Gastrocnemius medialis (tissue), 4 donors: ENCODE measurements at regions not wholly inside any gene's neighbourhood (a gene's known extent, or its start where the extent isn't known, plus 50 kb on each side); places are given as distances from the start of the nearest gene placed in this dataset.

ENCODE experiments used
- ATAC-seq, 2 donors: fragments of 150-250 bp; one replicate each; pipeline ENCODE4 v1.9.1; 2016
- DNase-seq, 2 donors: peaks; one replicate each; pipeline ENCODE4 v3.0.0-alpha.2; 2019
- H3K27ac ChIP-seq, 4 donors: fragments of 200-600 bp; sonication (generic); 1 replicate in 1 of 4; 2 replicates in 3 of 4; pipeline ENCODE4 v1.5.1; 2016 to 2018; ENCODE audit warnings: mild to moderate bottlenecking in 2 of 4, moderate library complexity in 1 of 4
- H3K27me3 ChIP-seq, 3 donors: fragments of 200-600 bp; sonication (generic) in 2 of 3; 1 replicate in 1 of 3; 2 replicates in 2 of 3; pipeline versions ENCODE4 v1.5.1 to v1.6.0; 2016 to 2019; ENCODE audit warnings: mild to moderate bottlenecking in 1 of 3, moderate library complexity in 1 of 3
- H3K36me3 ChIP-seq, 2 donors: fragments of 200-600 bp; sonication (generic) in 1 of 2; one replicate each; pipeline ENCODE4 v1.5.1; 2017 to 2018
- H3K4me1 ChIP-seq, 2 donors: fragments of 200-600 bp; sonication (generic) in 1 of 2; one replicate each; pipeline ENCODE4 v1.5.1; 2016 to 2017; ENCODE audit warnings: mild to moderate bottlenecking in 2 of 2
- H3K4me3 ChIP-seq, 4 donors: fragments of 200-600 bp; sonication (generic) in 3 of 4; 1 replicate in 1 of 4; 2 replicates in 3 of 4; pipeline ENCODE4 v1.5.1; 2016 to 2019; ENCODE audit warnings: mild to moderate bottlenecking in 2 of 4
- H3K9me3 ChIP-seq, 3 donors: fragments of 200-600 bp; sonication (generic) in 2 of 3; 1 replicate in 1 of 3; 2 replicates in 2 of 3; pipeline ENCODE4 v1.5.1; 2016 to 2019
- POLR2A ChIP-seq, 2 donors: fragments of 450-650 bp; IDR thresholded peaks; one replicate each; pipeline ENCODE4 v1.6.1; 2017; ENCODE audit warnings: antibody characterized with exemption in 2 of 2, mild to moderate bottlenecking in 2 of 2, moderate library complexity in 2 of 2
- in situ Hi-C, 4 donors: fragments of 200-750 bp; cut with MboI; loops; one replicate each; pipeline versions ENCODE4 v1.15.0 to v1.8.0; 2017; ENCODE audit warnings: low sequenced_read_pairs in 4 of 4
- intact Hi-C: fragments of 100-400 bp; cut with DNase I; formaldehyde crosslinking; loops from one replicate; pipeline ENCODE4 v1.15.1; 2023; ENCODE audit warnings: low total_unique reads
- TF ChIP-seq, protein P1 (sequence below), 5 experiments: fragments of 450-650 bp in 3 of 5; fragments of 200-600 bp in 2 of 5; sonication (generic) in 2 of 5; IDR thresholded peaks in 4 of 5; conservative IDR thresholded peaks in 1 of 5; 1 replicate in 4 of 5; 2 replicates in 1 of 5; pipeline ENCODE4 v1.5.1; 2016 to 2019; ENCODE audit warnings: antibody characterized with exemption in 5 of 5, mild to moderate bottlenecking in 3 of 5, moderate library complexity in 3 of 5

DNA sequence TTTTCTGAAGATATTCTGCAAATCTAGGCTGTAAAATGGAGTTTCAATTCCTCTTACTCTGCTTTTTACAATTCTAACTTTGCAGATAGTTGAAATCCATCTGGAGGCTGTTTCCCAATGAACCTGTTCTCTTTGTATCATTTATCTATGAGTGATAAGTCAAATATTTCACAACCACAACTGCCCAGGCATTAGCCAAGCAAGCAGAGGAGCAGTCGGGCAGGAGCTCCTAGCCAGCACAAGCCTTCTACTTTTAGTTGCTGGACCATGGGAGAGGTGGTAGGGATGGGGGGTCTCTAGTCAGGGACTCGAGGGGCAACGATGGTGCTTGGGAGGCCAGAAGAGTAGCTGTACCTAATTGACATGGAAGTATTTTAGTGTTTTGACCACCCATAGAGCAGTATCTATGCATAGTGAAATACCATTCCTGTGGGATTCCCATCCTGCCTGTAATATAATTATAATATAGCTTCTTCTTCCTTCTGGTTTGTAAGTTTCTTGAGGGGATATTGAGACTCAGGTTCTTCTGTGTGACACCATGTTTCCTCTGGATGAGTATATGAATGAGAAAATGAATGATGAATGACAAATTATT, 353.5 kb upstream of the IL12A start:
- no peaks in the 10 kb centered on the region for H3K27me3 ChIP-seq
- H3K27ac ChIP-seq: no peak overlapping the region
- in situ Hi-C loops (no loop called here), intact Hi-C loops (no loop called here)
- no peak for DNase-seq
- no peaks in the 10 kb centered on the region for H3K4me1 ChIP-seq
- TF ChIP-seq POLR2A (IDR thresholded peaks at IDR 0.05): no peak
- TF ChIP-seq, protein P1, sequence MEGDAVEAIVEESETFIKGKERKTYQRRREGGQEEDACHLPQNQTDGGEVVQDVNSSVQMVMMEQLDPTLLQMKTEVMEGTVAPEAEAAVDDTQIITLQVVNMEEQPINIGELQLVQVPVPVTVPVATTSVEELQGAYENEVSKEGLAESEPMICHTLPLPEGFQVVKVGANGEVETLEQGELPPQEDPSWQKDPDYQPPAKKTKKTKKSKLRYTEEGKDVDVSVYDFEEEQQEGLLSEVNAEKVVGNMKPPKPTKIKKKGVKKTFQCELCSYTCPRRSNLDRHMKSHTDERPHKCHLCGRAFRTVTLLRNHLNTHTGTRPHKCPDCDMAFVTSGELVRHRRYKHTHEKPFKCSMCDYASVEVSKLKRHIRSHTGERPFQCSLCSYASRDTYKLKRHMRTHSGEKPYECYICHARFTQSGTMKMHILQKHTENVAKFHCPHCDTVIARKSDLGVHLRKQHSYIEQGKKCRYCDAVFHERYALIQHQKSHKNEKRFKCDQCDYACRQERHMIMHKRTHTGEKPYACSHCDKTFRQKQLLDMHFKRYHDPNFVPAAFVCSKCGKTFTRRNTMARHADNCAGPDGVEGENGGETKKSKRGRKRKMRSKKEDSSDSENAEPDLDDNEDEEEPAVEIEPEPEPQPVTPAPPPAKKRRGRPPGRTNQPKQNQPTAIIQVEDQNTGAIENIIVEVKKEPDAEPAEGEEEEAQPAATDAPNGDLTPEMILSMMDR (IDR thresholded peaks at IDR 0.05 in 4 of 5, conservative IDR thresholded peaks at IDR 0.05 in 1 of 5): no peak
- H3K9me3 ChIP-seq: no peaks in the 10 kb centered on the region
- H3K4me3 ChIP-seq: no peak overlapping the region
- no peak for ATAC-seq
- H3K36me3 ChIP-seq: no peaks in the 10 kb centered on the region

DNA sequence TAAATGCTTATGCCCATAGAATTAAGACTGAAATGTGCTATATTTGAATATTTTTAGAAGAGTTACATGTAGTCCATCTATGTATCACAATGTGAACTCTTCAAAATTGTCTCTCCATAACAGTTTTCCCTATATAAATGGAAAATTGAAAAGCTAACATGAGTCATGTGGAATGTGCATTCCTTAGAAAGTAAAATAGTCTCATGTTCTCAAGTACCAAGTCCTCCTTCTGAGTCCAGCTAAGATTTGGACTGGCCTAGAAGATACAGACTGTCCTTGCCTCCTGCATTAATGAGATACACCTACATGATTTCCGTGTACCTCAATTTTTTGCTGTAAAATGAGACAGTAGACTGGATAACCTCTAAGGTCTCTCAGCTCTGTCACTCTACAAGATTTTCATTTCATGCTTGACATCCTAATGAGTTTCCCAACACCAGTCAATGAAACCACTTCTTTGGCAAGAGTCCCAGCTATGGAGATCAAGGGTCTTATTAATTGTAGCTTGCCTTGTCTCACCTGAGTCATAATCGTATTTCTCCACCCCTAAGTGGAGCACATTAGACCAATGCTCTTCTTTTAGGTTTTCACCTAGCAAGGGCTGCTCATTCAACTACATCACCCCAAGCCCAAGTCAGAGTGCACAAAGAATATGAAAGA, 350.6 kb upstream of the IL12A start:
- Histone ChIP-seq H3K27ac (no peak overlapping the region), H3K4me1 (no peaks in the 10 kb centered on the region), H3K4me3 (no peak overlapping the region), H3K27me3 (no peaks in the 10 kb centered on the region), H3K36me3 (no peaks in the 10 kb centered on the region), H3K9me3 (no peaks in the 10 kb centered on the region)
- no peak for TF ChIP-seq POLR2A (IDR thresholded peaks at IDR 0.05)
- TF ChIP-seq, protein P1 (IDR thresholded peaks at IDR 0.05 in 4 of 5, conservative IDR thresholded peaks at IDR 0.05 in 1 of 5): no peak
- DNase-seq (no peak), ATAC-seq (no peak)
- in situ Hi-C loops: no loop called here
- intact Hi-C loops: no loop called here

DNA sequence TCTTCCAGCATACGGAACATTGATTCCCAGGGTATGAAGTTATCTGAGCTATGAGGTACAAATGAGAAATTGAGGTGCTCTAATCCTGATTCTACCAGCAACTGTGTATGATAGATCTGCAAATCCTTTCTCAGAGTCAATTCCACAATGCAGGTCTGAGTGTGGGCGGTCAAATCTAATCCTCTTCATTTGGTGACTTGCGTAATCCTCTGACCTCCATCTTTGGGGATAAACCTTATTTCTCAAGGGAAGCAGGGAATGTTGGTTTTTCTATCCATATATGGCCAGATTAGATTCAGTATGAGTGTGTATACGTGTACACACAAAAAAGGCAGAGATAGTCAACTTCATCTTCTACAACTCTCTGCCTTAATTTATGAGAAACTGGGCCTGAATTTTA, 348.4 kb upstream of the IL12A start:
- intact Hi-C loops (no loop called here), in situ Hi-C loops (no loop called here)
- no peaks in the 10 kb centered on the region for H3K9me3 ChIP-seq
- DNase-seq (no peak), ATAC-seq (no peak)
- TF ChIP-seq, protein P1 (IDR thresholded peaks at IDR 0.05 in 4 of 5, conservative IDR thresholded peaks at IDR 0.05 in 1 of 5): no peak
- no peak for TF ChIP-seq POLR2A (IDR thresholded peaks at IDR 0.05)
- H3K4me1 ChIP-seq: no peaks in the 10 kb centered on the region
- no peak overlapping the region for H3K4me3 ChIP-seq
- no peak overlapping the region for H3K27ac ChIP-seq
- H3K36me3 ChIP-seq: no peaks in the 10 kb centered on the region
- no peaks in the 10 kb centered on the region for H3K27me3 ChIP-seq

DNA sequence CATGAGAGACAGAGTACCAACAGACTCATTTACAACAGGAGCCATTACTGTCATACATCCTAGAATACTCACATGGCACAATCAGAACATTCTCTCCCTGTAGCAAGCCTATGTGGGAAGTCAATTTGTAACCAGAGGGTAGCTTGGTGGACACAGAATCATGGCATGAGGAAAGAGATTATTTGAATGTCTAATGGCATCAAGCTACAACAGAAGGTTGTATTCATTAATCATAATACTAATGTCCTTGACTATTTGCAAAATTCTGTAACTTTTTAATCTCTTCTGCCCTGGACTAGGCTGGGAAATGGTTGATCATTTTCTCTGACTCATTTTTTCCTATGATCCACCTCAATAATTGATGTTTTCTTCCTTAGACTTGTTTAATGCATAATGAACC, 345.2 kb upstream of the IL12A start:
- in situ Hi-C loops (no loop called here), intact Hi-C loops (no loop called here)
- ATAC-seq (no peak), DNase-seq (no peak)
- Histone ChIP-seq H3K27ac (no peak overlapping the region), H3K4me1 (no peaks in the 10 kb centered on the region), H3K27me3 (no peaks in the 10 kb centered on the region), H3K36me3 (no peaks in the 10 kb centered on the region), H3K4me3 (no peak overlapping the region), H3K9me3 (no peaks in the 10 kb centered on the region)
- TF ChIP-seq, protein P1 (IDR thresholded peaks at IDR 0.05 in 4 of 5, conservative IDR thresholded peaks at IDR 0.05 in 1 of 5): no peak
- no peak for TF ChIP-seq POLR2A (IDR thresholded peaks at IDR 0.05)
